ENCODE measurements at regions not wholly inside any gene's neighbourhood (a gene's known extent, or its start where the extent isn't known, plus 50 kb on each side); places are given as distances from the start of the nearest gene placed in this dataset.

GRCh38 chr2:191537921-191538320 lies 140.0 kb upstream of the NABP1 start:
- no peaks in the 10 kb centered on the region for H3K9me3 ChIP-seq (ENCODE audit: low read depth)
- H3K79me2 ChIP-seq = no peaks in the 10 kb centered on the region
- H3K9me2 ChIP-seq (replicated peaks; ENCODE audit: insufficient read depth) = no peaks in the 10 kb centered on the region
- H3K4me3 ChIP-seq = no peak overlapping the region
- H3K36me3 ChIP-seq (replicated peaks; ENCODE audit: insufficient read depth, low read depth) = no peaks in the 10 kb centered on the region
- H3K4me1 ChIP-seq (ENCODE audit: insufficient read depth) = no peaks in the 10 kb centered on the region
- 90% methylated on average over 4 of the region's 4 CpGs for WGBS (ENCODE audit: low lambda C conversion rate, missing lambda C conversion rate)
- no peak overlapping the region for H2AFZ ChIP-seq
- H3K4me2 ChIP-seq = no peak overlapping the region
- H4K20me1 ChIP-seq (ENCODE audit: insufficient read depth, poor library complexity, severe bottlenecking) = no peaks in the 10 kb centered on the region
- no peak overlapping the region for H3K27ac ChIP-seq
- TF ChIP-seq EZH2phosphoT487 (IDR thresholded peaks at IDR 0.05; ENCODE audit: low read depth, severe bottlenecking, unreplicated experiment) (no peak), EZH2 (IDR thresholded peaks at IDR 0.05; ENCODE audit: borderline replicate concordance) (no peak), CTCF (IDR thresholded peaks at IDR 0.05; ENCODE audit: poor library complexity) (no peak)
- H3K27me3 ChIP-seq = no peaks in the 10 kb centered on the region
- no peak for DNase-seq (ENCODE audit: low spot score)

DNA sequence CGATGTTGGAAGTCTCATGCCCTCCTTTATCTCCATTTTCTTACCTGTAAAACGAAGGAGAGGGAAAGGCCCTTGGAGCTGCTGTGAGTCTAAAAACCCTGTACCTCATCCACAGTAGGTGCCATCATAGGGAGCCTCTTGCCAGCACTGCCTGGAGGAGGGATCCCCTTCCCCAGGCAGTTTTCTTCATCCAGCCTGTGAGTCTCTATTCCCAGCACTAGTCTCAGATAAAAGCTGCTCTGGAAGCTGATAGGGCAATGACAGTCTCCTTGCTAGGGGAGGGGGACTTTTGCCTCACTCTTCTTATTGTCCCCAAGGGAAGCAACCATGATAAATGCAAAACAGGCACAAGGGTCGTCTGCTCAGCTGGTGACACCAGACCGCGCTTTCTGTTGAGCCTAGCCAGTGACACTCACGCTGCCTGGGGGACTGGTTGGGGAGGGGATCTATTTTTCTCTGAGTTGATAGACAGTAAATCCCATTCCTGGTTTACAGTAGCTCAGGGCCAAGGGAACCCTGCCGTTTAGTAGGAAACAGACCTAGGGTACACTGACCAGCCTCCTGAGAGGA lies 139.5 kb upstream of the NABP1 start:
- H2AFZ ChIP-seq = no peak overlapping the region

DNA sequence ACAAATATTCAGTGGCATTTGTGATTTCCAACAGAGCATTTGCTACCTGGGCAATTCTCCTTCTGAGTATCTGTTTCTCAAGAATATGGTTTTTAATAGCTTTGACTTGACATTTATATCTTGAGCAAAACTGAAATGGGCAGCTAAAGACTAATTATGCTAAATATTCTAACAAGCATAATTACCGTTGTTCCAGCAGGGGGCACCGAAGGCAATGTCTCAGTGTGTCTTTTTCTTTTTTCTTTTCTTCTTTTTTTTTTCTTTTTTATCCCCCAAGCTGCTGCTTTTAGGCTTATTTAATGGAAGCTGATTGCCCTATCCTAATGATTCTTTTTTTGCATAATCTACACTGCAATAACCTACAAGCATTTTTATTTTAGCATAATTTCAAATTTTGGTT lies 138.9 kb upstream of the NABP1 start:
- no peaks in the 10 kb centered on the region for H3K9me2 ChIP-seq (replicated peaks; ENCODE audit: insufficient read depth)
- TF ChIP-seq CTCF (IDR thresholded peaks at IDR 0.05; ENCODE audit: poor library complexity) = peak; percentile 61
- TF ChIP-seq EZH2 (IDR thresholded peaks at IDR 0.05; ENCODE audit: borderline replicate concordance) = no peak
- TF ChIP-seq EZH2phosphoT487 (IDR thresholded peaks at IDR 0.05; ENCODE audit: low read depth, severe bottlenecking, unreplicated experiment) = no peak
- peak; percentile 54 for DNase-seq (ENCODE audit: low spot score)
- WGBS (ENCODE audit: low lambda C conversion rate, missing lambda C conversion rate) = 19% methylated on average over 2 of the region's 2 CpGs
- H3K4me2 ChIP-seq = no peak overlapping the region
- H3K9me3 ChIP-seq (ENCODE audit: low read depth) = no peaks in the 10 kb centered on the region
- H4K20me1 ChIP-seq (ENCODE audit: insufficient read depth, poor library complexity, severe bottlenecking) = no peaks in the 10 kb centered on the region
- H3K79me2 ChIP-seq = no peaks in the 10 kb centered on the region
- no peak overlapping the region for H2AFZ ChIP-seq
- no peaks in the 10 kb centered on the region for H3K36me3 ChIP-seq (replicated peaks; ENCODE audit: insufficient read depth, low read depth)
- no peak overlapping the region for H3K27ac ChIP-seq
- peaks cover 4% of the 10 kb centered on the region for H3K4me1 ChIP-seq (ENCODE audit: insufficient read depth)
- no peaks in the 10 kb centered on the region for H3K27me3 ChIP-seq
- H3K4me3 ChIP-seq = no peak overlapping the region

More for the DNA sequence above, 139.5 kb upstream of the NABP1 start:
- Histone ChIP-seq H3K4me1 (ENCODE audit: insufficient read depth) (no peaks in the 10 kb centered on the region), H3K27me3 (no peaks in the 10 kb centered on the region), H3K9me2 (replicated peaks; ENCODE audit: insufficient read depth) (no peaks in the 10 kb centered on the region), H3K36me3 (replicated peaks; ENCODE audit: insufficient read depth, low read depth) (no peaks in the 10 kb centered on the region), H4K20me1 (ENCODE audit: insufficient read depth, poor library complexity, severe bottlenecking) (no peaks in the 10 kb centered on the region), H3K79me2 (no peaks in the 10 kb centered on the region), H3K27ac (no peak overlapping the region), H3K4me3 (no peak overlapping the region), H3K9me3 (ENCODE audit: low read depth) (no peaks in the 10 kb centered on the region), H3K4me2 (no peak overlapping the region)
- 61% methylated on average over 7 of the region's 7 CpGs for WGBS (ENCODE audit: low lambda C conversion rate, missing lambda C conversion rate)
- no peak for DNase-seq (ENCODE audit: low spot score)
- TF ChIP-seq EZH2 (IDR thresholded peaks at IDR 0.05; ENCODE audit: borderline replicate concordance) = no peak
- TF ChIP-seq CTCF (IDR thresholded peaks at IDR 0.05; ENCODE audit: poor library complexity) = no peak
- TF ChIP-seq EZH2phosphoT487 (IDR thresholded peaks at IDR 0.05; ENCODE audit: low read depth, severe bottlenecking, unreplicated experiment) = no peak

Data from hepatocyte (in vitro differentiated cells).